Heart left ventricle (tissue), 13 donors: ENCODE measurements at regions not wholly inside any gene's neighbourhood (a gene's known extent, or its start where the extent isn't known, plus 50 kb on each side); places are given as distances from the start of the nearest gene placed in this dataset.

Experiments used
- CTCF ChIP-seq, 12 donors: fragments of 200-600 bp; sonication (generic) in 4 of 12; IDR thresholded peaks; one replicate each; pipeline versions ENCODE4 v1.5.0 to v1.8.0; 2018 to 2022; ENCODE audit warnings: antibody characterized with exemption in 12 of 12, mild to moderate bottlenecking in 5 of 12
- POLR2A ChIP-seq, 2 donors: fragments of 450-650 bp; IDR thresholded peaks; one replicate each; pipeline ENCODE4 v1.6.1; 2017; ENCODE audit warnings: antibody characterized with exemption in 2 of 2, mild to moderate bottlenecking in 2 of 2, moderate library complexity in 2 of 2
- donor health status: ischemic (EF 13 %, LVEDD 7.1; RV severe dilation, severe dysfunction).
- donor health status: DM: no; HTN: yes; CAD: no.
- donor health status: DM: no; HTN: no; CAD: no.
- donor health status: ischemic (EF 25% LVEDD 6.9; RV normal size, moderate dysfunction).
- donor health status: ischemic (EF 25% LVEDD 5.7; RV mildly dilated, moderate dysfunction).
- donor health status: ischemic (EF 35%, LVEDD 5.7; RV mildly dilated, moderate dysfunction).
- donor health status: nonischemic (EF 11% LVEDD 7.7; RV severe dilation, severe dysfunction).
- donor health status: DM: yes; HTN: yes; CAD: no.
- donor health status: PGD.
- donor health status: ischemic (EF 29% LVEDD 5.4; RV normal size, mild dysfunction).
- donor health status: nonischemic (EF 23%, LVEDD 6.1; RV moderate dilation, normal function).

GRCh38 chrX:123809854-123810375 is 49.9 kb upstream of the XIAP start:
- TF ChIP-seq CTCF (IDR thresholded peaks at IDR 0.05) (no peak), POLR2A (IDR thresholded peaks at IDR 0.05) (no peak)
